Ovary (tissue), 7 donors: ENCODE measurements at regions not wholly inside any gene's neighbourhood (a gene's known extent, or its start where the extent isn't known, plus 50 kb on each side); places are given as distances from the start of the nearest gene placed in this dataset.
"Not testable (repeated sequence)": the region's sequence is repeated elsewhere in the genome, so short reads cannot be mapped to it uniquely, and the experiment has no call there.

Experiments
- DNase-seq, 5 donors: peaks; one replicate each; pipeline ENCODE4 v3.0.0-alpha.2; 2019 to 2020
- H3K27ac ChIP-seq, 2 donors: fragments of 200-600 bp; one replicate each; pipeline versions ENCODE4 v1.5.1 to v1.8.0; 2019 to 2022
- H3K27me3 ChIP-seq: fragments of 200-600 bp; one replicate; pipeline ENCODE4 v1.8.0; 2022
- H3K36me3 ChIP-seq: fragments of 200-600 bp; sonication (generic); one replicate; pipeline ENCODE4 v1.5.1; 2019
- H3K4me1 ChIP-seq: one replicate; pipeline ENCODE4 v1.8.1; 2013; ENCODE audit warnings: mild to moderate bottlenecking, moderate library complexity; ENCODE audit not compliant: insufficient read depth
- H3K4me3 ChIP-seq: fragments of 200-600 bp; sonication (generic); one replicate; pipeline ENCODE4 v1.5.1; 2017
- H3K9me3 ChIP-seq, 2 donors: fragments of 200-600 bp in 1 of 2; sonication (generic) in 1 of 2; one replicate each; pipeline versions ENCODE4 v1.5.1 to v1.8.1; 2013 to 2019; ENCODE audit warnings: mild to moderate bottlenecking in 1 of 2, moderate library complexity in 1 of 2
- EP300 ChIP-seq: sonication (generic); formaldehyde crosslinking; IDR thresholded peaks from one replicate; pipeline ENCODE4 v1.6.1; 2017; ENCODE audit warnings: antibody characterized with exemption
- POLR2A ChIP-seq: fragments of 450-650 bp; IDR thresholded peaks from one replicate; pipeline ENCODE4 v1.6.1; 2017; ENCODE audit warnings: antibody characterized with exemption, mild to moderate bottlenecking, moderate library complexity
- WGBS, 3 donors: extraction: QIAGEN DNeasy Blood & Tissue Kit in 1 of 3; methylation state at CpG; one replicate each; pipeline versions ENCODE4 v1.1.5 to v1.1.7; 2013 to 2017; 5-methylcytosine and 5-hydroxymethylcytosine counted together
- intact Hi-C, 4 donors: fragments of 100-400 bp; cut with DNase I; formaldehyde crosslinking; loops; one replicate each; pipeline versions ENCODE4 v1.11.0 to v1.15.1; 2022 to 2023
- TF ChIP-seq, protein P1 (sequence below), 3 donors: fragments of 450-650 bp in 2 of 3; fragments of 200-600 bp in 1 of 3; IDR thresholded peaks; one replicate each; pipeline versions ENCODE4 v1.5.1 to v1.8.0; 2016 to 2022; ENCODE audit warnings: antibody characterized with exemption in 3 of 3, mild to moderate bottlenecking in 1 of 3
- donor health status: DM: no; HTN: no; CAD: no; lungs with moderate emphysema.
- donor health status: DM: no; HTN: no; CAD: no.
- donor health status: Bipolar disorder and iron deficiency.
- donor health status: DM: no; HTN: no; CAD: no.
- donor health status: DM: yes; HTN: yes; CAD: no.

DNA sequence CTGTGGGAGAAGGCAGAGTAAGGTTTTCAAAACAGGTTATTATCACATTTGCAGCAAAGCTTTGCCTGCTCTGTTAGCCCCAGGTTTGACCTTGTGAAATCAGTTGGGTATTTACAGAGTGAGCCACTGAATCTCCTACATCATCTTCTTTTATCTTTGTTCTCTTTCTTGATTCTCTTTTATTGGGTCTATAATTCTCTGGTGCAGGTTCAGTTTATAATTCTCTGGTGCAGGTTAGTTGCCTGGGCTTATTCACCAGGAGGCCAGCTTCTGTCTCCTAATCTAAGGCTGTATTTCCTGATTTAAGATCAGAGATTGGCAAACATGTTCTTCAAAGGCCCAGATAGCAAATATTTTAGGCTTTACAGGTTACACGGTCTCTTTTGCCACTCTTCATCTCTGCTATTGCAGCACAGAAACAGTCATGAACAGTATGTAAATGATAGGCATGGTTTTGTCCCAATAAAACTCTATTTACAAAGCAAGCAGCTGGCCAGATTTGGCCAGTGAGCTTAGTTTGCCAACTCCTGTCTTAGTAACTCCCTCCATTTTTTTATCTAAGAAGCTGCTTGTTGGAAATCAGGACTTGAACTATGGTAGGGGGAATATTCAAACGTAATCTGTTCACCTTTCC is 205.0 kb upstream of the RIMS1 start:
- intact Hi-C loops, result no loop called here
- H3K4me3 ChIP-seq, result no peak overlapping the region
- H3K4me1 ChIP-seq, result no peaks in the 10 kb centered on the region
- WGBS, 3 donors, result 72 to 82% (median 82%) methylated on average over 2 of the region's 2 CpGs
- H3K27me3 ChIP-seq, result no peaks in the 10 kb centered on the region
- TF ChIP-seq, protein P1, sequence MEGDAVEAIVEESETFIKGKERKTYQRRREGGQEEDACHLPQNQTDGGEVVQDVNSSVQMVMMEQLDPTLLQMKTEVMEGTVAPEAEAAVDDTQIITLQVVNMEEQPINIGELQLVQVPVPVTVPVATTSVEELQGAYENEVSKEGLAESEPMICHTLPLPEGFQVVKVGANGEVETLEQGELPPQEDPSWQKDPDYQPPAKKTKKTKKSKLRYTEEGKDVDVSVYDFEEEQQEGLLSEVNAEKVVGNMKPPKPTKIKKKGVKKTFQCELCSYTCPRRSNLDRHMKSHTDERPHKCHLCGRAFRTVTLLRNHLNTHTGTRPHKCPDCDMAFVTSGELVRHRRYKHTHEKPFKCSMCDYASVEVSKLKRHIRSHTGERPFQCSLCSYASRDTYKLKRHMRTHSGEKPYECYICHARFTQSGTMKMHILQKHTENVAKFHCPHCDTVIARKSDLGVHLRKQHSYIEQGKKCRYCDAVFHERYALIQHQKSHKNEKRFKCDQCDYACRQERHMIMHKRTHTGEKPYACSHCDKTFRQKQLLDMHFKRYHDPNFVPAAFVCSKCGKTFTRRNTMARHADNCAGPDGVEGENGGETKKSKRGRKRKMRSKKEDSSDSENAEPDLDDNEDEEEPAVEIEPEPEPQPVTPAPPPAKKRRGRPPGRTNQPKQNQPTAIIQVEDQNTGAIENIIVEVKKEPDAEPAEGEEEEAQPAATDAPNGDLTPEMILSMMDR (IDR thresholded peaks at IDR 0.05), result no peak
- no peak for TF ChIP-seq EP300
- TF ChIP-seq POLR2A, result no peak
- no peaks in the 10 kb centered on the region for H3K9me3 ChIP-seq
- H3K27ac ChIP-seq, result no peak overlapping the region
- no peak for DNase-seq
- H3K36me3 ChIP-seq, result no peaks in the 10 kb centered on the region

DNA sequence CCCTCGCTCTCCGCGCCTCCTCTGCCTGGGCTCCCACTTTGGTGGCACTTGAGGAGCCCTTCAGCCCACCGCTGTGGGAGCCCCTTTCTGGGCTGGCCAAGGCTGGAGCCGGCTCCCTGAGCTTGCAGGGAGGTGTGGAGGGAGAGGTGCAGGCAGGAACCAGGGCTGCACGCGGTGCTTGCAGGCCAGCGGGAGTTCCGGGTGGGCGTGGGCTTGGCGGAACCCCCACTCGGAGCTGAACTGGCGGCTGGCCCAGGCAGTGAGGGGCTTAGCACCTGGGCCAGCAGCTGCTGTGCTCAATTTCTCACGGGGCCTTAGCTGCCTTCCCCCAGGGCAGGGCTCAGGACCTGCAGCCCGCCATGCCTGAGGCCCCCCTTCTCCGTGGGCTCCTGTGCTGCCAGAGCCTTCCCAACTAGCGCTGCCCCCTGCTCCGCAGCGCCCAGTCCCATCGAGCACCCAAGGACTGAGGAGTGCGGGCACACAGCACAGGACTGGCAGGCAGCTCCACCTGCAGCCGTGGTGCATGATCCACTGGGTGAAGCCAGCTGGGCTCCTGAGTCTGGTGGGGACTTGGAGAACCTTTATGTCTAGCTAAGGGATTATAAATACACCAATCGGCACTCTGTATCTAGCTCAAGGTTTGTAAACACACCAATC is 200.2 kb upstream of the RIMS1 start:
- WGBS, 3 donors, result 91 to 94% (median 93%) methylated on average over 22 to 23 of the region's 23 CpGs
- H3K27ac ChIP-seq, H3K9me3 ChIP-seq, intact Hi-C loops, DNase-seq, H3K27me3 ChIP-seq, H3K36me3 ChIP-seq, H3K4me1 ChIP-seq, H3K4me3 ChIP-seq: not testable (repeated sequence)

DNA sequence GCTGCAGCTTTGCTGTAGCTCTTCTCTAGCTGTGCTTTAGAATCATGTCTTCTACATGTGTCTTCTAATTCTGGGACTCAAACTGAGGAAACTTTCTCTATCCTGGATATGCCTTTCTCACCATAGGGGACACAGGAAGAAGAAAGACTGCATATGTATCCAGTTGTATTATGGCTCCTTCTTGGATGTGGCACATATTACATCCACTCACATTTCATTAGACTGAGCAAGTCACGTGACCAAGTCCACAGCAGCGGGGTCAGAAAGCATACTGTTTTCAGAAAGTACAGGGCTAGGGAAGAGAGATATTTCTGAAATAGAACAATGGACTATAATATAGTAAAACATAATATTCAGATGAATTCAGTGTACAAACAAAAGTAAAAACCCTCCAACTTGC is 187.6 kb upstream of the RIMS1 start:
- 81 to 87% (median 85%) methylated on average over 2 of the region's 2 CpGs for WGBS, 3 donors
- no peaks in the 10 kb centered on the region for H3K36me3 ChIP-seq
- H3K27me3 ChIP-seq, result no peaks in the 10 kb centered on the region
- DNase-seq, result no peak
- intact Hi-C loops, result no loop called here
- no peak overlapping the region for H3K27ac ChIP-seq
- TF ChIP-seq, protein P1 (IDR thresholded peaks at IDR 0.05), result no peak
- TF ChIP-seq EP300 (no peak), POLR2A (no peak)
- no peak overlapping the region for H3K4me3 ChIP-seq
- H3K9me3 ChIP-seq, result no peaks in the 10 kb centered on the region
- no peaks in the 10 kb centered on the region for H3K4me1 ChIP-seq

DNA sequence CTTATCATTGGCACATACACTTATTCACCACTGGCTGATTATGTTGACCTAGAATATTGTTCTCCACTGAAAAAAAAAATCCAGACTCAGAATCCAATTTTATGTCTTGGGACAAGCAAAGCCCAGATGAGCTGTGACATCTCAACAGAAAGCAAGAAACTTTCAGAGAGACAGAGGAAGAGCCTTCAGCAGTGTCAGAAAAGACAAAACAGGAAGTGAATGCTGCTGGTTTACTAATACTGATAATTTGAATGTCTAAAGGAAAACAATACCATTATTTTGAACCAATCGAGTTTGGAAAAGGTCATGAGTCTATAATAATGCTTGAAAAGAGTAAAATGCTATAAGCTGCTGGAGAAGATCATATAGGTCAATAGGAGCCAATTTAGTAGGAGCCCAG is 179.8 kb upstream of the RIMS1 start:
- no peak for DNase-seq

DNA sequence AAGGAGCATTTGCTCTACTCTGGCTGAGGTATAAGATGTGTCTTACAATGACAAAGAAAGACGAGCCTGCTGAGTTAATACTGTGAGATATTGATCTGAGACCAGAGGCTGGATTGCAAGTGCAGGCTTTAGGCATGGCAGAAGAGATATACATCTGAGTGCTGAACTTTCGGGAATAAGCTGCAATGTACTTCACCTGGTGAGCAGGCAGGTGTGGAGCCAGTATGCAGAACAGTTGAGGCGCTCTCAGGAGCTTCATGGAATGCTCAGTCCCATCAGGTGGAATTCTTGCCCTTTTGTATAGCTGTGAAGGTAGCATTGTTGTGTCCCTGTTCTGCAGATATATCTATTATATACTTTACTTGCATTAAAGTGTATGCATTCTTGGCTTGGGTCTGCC is 179.3 kb upstream of the RIMS1 start:
- Histone ChIP-seq H3K4me1 (no peaks in the 10 kb centered on the region), H3K27ac (no peak overlapping the region), H3K36me3 (no peaks in the 10 kb centered on the region), H3K4me3 (no peak overlapping the region), H3K9me3 (no peaks in the 10 kb centered on the region), H3K27me3 (no peaks in the 10 kb centered on the region)
- DNase-seq, result no peak
- intact Hi-C loops, result no loop called here
- no peak for TF ChIP-seq POLR2A
- TF ChIP-seq, protein P1 (IDR thresholded peaks at IDR 0.05), result no peak
- no peak for TF ChIP-seq EP300
- WGBS, 3 donors, result 72 to 87% (median 79%) methylated on average over 3 of the region's 3 CpGs

More for the DNA sequence above, 179.8 kb upstream of the RIMS1 start:
- Histone ChIP-seq H3K9me3 (no peaks in the 10 kb centered on the region), H3K36me3 (no peaks in the 10 kb centered on the region), H3K27ac (no peak overlapping the region), H3K27me3 (no peaks in the 10 kb centered on the region), H3K4me3 (no peak overlapping the region), H3K4me1 (no peaks in the 10 kb centered on the region)
- TF ChIP-seq POLR2A (no peak), EP300 (no peak)
- TF ChIP-seq, protein P1 (IDR thresholded peaks at IDR 0.05), result no peak
- intact Hi-C loops, result no loop called here
- WGBS, 3 donors, result 7 to 22% (median 13%) methylated on average over 1 of the region's 1 CpG
